Osteocyte (in vitro differentiated cells): ENCODE measurements at regions not wholly inside any gene's neighbourhood (a gene's known extent, or its start where the extent isn't known, plus 50 kb on each side); places are given as distances from the start of the nearest gene placed in this dataset.

Source experiments
- DNase-seq: peaks from one replicate; pipeline ENCODE4 v3.0.0; 2021; ENCODE audit warnings: mixed read lengths; ENCODE audit not compliant: unreplicated experiment; ENCODE audit errors: extremely low spot score
- H3K27ac Mint-ChIP-seq: one replicate; pipeline ENCODE4 v1.8.0; 2021; ENCODE audit warnings: mild to moderate bottlenecking, mixed read lengths; ENCODE audit not compliant: unreplicated experiment
- H3K27me3 Mint-ChIP-seq: one replicate; pipeline ENCODE4 v1.8.0; 2021; ENCODE audit warnings: mixed read lengths; ENCODE audit not compliant: unreplicated experiment
- H3K36me3 Mint-ChIP-seq: one replicate; pipeline ENCODE4 v1.8.0; 2021; ENCODE audit warnings: mixed read lengths; ENCODE audit not compliant: unreplicated experiment
- H3K4me1 Mint-ChIP-seq: one replicate; pipeline ENCODE4 v1.8.0; 2021; ENCODE audit warnings: mixed read lengths; ENCODE audit not compliant: unreplicated experiment
- H3K4me3 Mint-ChIP-seq: one replicate; pipeline ENCODE4 v1.8.0; 2021; ENCODE audit warnings: mild to moderate bottlenecking, moderate library complexity, mixed read lengths; ENCODE audit not compliant: unreplicated experiment
- H3K9me3 Mint-ChIP-seq: one replicate; pipeline ENCODE4 v1.8.0; 2021; ENCODE audit warnings: mixed read lengths; ENCODE audit not compliant: unreplicated experiment
- CTCF ChIP-seq: fragments of 200-600 bp; sonication (generic); IDR thresholded peaks from 2 replicates; pipeline ENCODE4 v1.5.0; 2021; ENCODE audit warnings: antibody characterized with exemption, mild to moderate bottlenecking, moderate library complexity

GRCh38 chr1:219374046-219374566, 200.4 kb downstream of the LYPLAL1 start:
- TF ChIP-seq CTCF, result no peak
- no peak overlapping the region for H3K27ac Mint-ChIP-seq
- H3K4me1 Mint-ChIP-seq, result peaks cover 20% of the 10 kb centered on the region
- H3K36me3 Mint-ChIP-seq, result peaks cover 1% of the 10 kb centered on the region
- no peak for DNase-seq
- H3K9me3 Mint-ChIP-seq, result peaks cover 4% of the 10 kb centered on the region
- H3K4me3 Mint-ChIP-seq, result no peak overlapping the region
- H3K27me3 Mint-ChIP-seq, result no peaks in the 10 kb centered on the region

GRCh38 chr1:219373616-219373935, 199.9 kb downstream of the LYPLAL1 start:
- no peak for DNase-seq
- Mint-ChIP-seq H3K9me3 (peaks cover 4% of the 10 kb centered on the region), H3K27me3 (no peaks in the 10 kb centered on the region), H3K4me1 (peaks cover 23% of the 10 kb centered on the region), H3K4me3 (no peak overlapping the region), H3K36me3 (peaks cover 1% of the 10 kb centered on the region), H3K27ac (peak overlapping the region; percentile 33)
- TF ChIP-seq CTCF, result no peak

- no peak overlapping the region for H3K4me3 Mint-ChIP-seq
Observed at GRCh38 chr1:219372916-219373615, 199.4 kb downstream of the LYPLAL1 start.

GRCh38 chr1:219371471-219371870, 197.8 kb downstream of the LYPLAL1 start:
- Mint-ChIP-seq H3K36me3 (peaks cover 1% of the 10 kb centered on the region), H3K9me3 (no peaks in the 10 kb centered on the region), H3K27ac (no peak overlapping the region), H3K4me3 (no peak overlapping the region), H3K27me3 (no peaks in the 10 kb centered on the region), H3K4me1 (peaks cover 23% of the 10 kb centered on the region)
- no peak for DNase-seq
- no peak for TF ChIP-seq CTCF

More at GRCh38 chr1:219372916-219373615, 199.4 kb downstream of the LYPLAL1 start:
- H3K9me3 Mint-ChIP-seq, result peaks cover 4% of the 10 kb centered on the region
- H3K4me1 Mint-ChIP-seq, result peaks cover 23% of the 10 kb centered on the region
- peak overlapping the region; percentile 33 for H3K27ac Mint-ChIP-seq
- no peaks in the 10 kb centered on the region for H3K27me3 Mint-ChIP-seq
- no peak for DNase-seq
- peaks cover 1% of the 10 kb centered on the region for H3K36me3 Mint-ChIP-seq
- TF ChIP-seq CTCF, result no peak

- no peaks in the 10 kb centered on the region for H3K9me3 Mint-ChIP-seq
- DNase-seq, result no peak
- H3K4me3 Mint-ChIP-seq, result no peak overlapping the region
- H3K4me1 Mint-ChIP-seq, result peaks cover 6% of the 10 kb centered on the region
- no peaks in the 10 kb centered on the region for H3K27me3 Mint-ChIP-seq
- no peak for TF ChIP-seq CTCF
- H3K36me3 Mint-ChIP-seq, result no peaks in the 10 kb centered on the region
- no peak overlapping the region for H3K27ac Mint-ChIP-seq
Observed at GRCh38 chr1:219367496-219367895, 193.8 kb downstream of the LYPLAL1 start.
